Keratinocyte (primary cell): ENCODE measurements at regions not wholly inside any gene's neighbourhood (a gene's known extent, or its start where the extent isn't known, plus 50 kb on each side); places are given as distances from the start of the nearest gene placed in this dataset.

Source experiments
- DNase-seq: peaks from one replicate; pipeline ENCODE4 v3.0.0-alpha.2; 2011; ENCODE audit warnings: low read depth, missing footprints, low spot score
- FAIRE-seq: peaks from 2 replicates; lab custom pipeline; 2011; peaks lifted over from hg19 to GRCh38; lab: Jason Lieb, UNC
- H2AFZ ChIP-seq: 2 replicates; pipeline ENCODE4 v1.6.0; 2012; ENCODE audit warnings: low read length, control low read depth, inconsistent platforms; ENCODE audit not compliant: control insufficient read depth
- H3K27ac ChIP-seq: 2 replicates; pipeline ENCODE4 v1.5.1; 2011; ENCODE audit warnings: low read length; ENCODE audit not compliant: control insufficient read depth, insufficient read depth
- H3K27me3 ChIP-seq: 3 replicates; pipeline ENCODE4 v1.6.0; 2011; ENCODE audit warnings: low read length; ENCODE audit not compliant: control insufficient read depth, insufficient read depth; ENCODE audit errors: extremely low read depth
- H3K36me3 ChIP-seq, 2 experiments: 2 replicates in 1 of 2; 3 replicates in 1 of 2; pipeline ENCODE4 v1.5.1; 2011; ENCODE audit warnings: low read length in 2 of 2, mild to moderate bottlenecking in 1 of 2; ENCODE audit not compliant: control insufficient read depth in 2 of 2, insufficient read depth in 2 of 2; ENCODE audit errors: extremely low read depth in 1 of 2
- H3K4me1 ChIP-seq: 3 replicates; pipeline ENCODE4 v1.5.1; 2011; ENCODE audit warnings: low read length; ENCODE audit not compliant: control insufficient read depth, insufficient read depth; ENCODE audit errors: extremely low read depth
- H3K4me2 ChIP-seq: 3 replicates; pipeline ENCODE4 v1.6.0; 2011; ENCODE audit warnings: low read depth, low read length; ENCODE audit not compliant: control insufficient read depth, insufficient read depth; ENCODE audit errors: extremely low read depth
- H3K4me3 ChIP-seq, 3 experiments: fragments of 200-600 bp in 1 of 3; sonication (generic) in 1 of 3; 2 replicates in 2 of 3; 3 replicates in 1 of 3; pipeline ENCODE4 v1.5.1; 2011 to 2016; ENCODE audit warnings: low read length in 3 of 3, mild to moderate bottlenecking in 3 of 3, control low read depth in 2 of 3, inconsistent platforms in 1 of 3, low read depth in 1 of 3, mixed read lengths in 1 of 3, mixed run types in 1 of 3, moderate library complexity in 1 of 3; ENCODE audit not compliant: control insufficient read depth in 2 of 3, insufficient read depth in 2 of 3; ENCODE audit errors: extremely low read depth in 1 of 3
- H3K79me2 ChIP-seq: 2 replicates; pipeline ENCODE4 v1.6.0; 2012; ENCODE audit warnings: low read length; ENCODE audit not compliant: control insufficient read depth, insufficient read depth
- H3K9ac ChIP-seq: 3 replicates; pipeline ENCODE4 v1.6.0; 2011; ENCODE audit warnings: low read length; ENCODE audit not compliant: control insufficient read depth, insufficient read depth; ENCODE audit errors: extremely low read depth
- H3K9me1 ChIP-seq: 3 replicates; pipeline ENCODE4 v1.6.0; 2011; ENCODE audit warnings: low read length; ENCODE audit not compliant: control insufficient read depth, insufficient read depth; ENCODE audit errors: extremely low read depth
- H3K9me3 ChIP-seq: 2 replicates; pipeline ENCODE4 v1.5.1; 2012; ENCODE audit warnings: low read depth, low read length; ENCODE audit not compliant: control insufficient read depth
- H4K20me1 ChIP-seq: 3 replicates; pipeline ENCODE4 v1.6.0; 2011; ENCODE audit warnings: low read length; ENCODE audit not compliant: control insufficient read depth, insufficient read depth; ENCODE audit errors: extremely low read depth
- CTCF ChIP-seq, 3 experiments: IDR thresholded peaks in 1 of 3; conservative IDR thresholded peaks in 1 of 3; optimal IDR thresholded peaks in 1 of 3; 2 replicates in 2 of 3; 3 replicates in 1 of 3; pipeline versions ENCODE3 to v1.5.1; 2011; ENCODE audit warnings: low read length in 3 of 3, mild to moderate bottlenecking in 3 of 3, moderate library complexity in 2 of 3, control low read depth in 1 of 3, inconsistent platforms in 1 of 3; ENCODE audit not compliant: insufficient read depth in 2 of 3; ENCODE audit errors: extremely low read depth in 1 of 3
- EZH2 ChIP-seq: IDR thresholded peaks from one replicate; pipeline ENCODE4 v1.6.1; 2012; ENCODE audit warnings: inconsistent platforms, mild to moderate bottlenecking, low read length, moderate library complexity
- dilution Hi-C: fragments of 300-500 bp; cut with MboI; formaldehyde crosslinking; loops from one replicate; pipeline ENCODE4 v1.7.0; 2020; ENCODE audit warnings: low sequenced_read_pairs; ENCODE audit not compliant: extremely low pct_ligation_motif_present

GRCh38 chr12:94736004-94736403 is 85.6 kb upstream of the TMCC3 start:
- no peaks in the 10 kb centered on the region for H3K9me3 ChIP-seq
- H4K20me1 ChIP-seq: no peaks in the 10 kb centered on the region
- FAIRE-seq (no peak), DNase-seq (no peak)
- H3K9ac ChIP-seq: no peak overlapping the region
- no peak overlapping the region for H3K27ac ChIP-seq
- no peak overlapping the region for H2AFZ ChIP-seq
- H3K9me1 ChIP-seq: no peaks in the 10 kb centered on the region
- TF ChIP-seq CTCF (optimal IDR thresholded peaks at IDR 0.05 in 1 of 3, IDR thresholded peaks at IDR 0.05 in 1 of 3, conservative IDR thresholded peaks at IDR 0.05 in 1 of 3; ENCODE audit: extremely low read depth in 1 of 3, insufficient read depth in 2 of 3, low read length in 3 of 3): no peak
- no peak for TF ChIP-seq EZH2
- no peaks in the 10 kb centered on the region for H3K4me1 ChIP-seq
- no peaks in the 10 kb centered on the region for H3K79me2 ChIP-seq
- no peak overlapping the region for H3K4me3 ChIP-seq
- H3K36me3 ChIP-seq: no peaks in the 10 kb centered on the region
- dilution Hi-C loops: no loop called here
- no peak overlapping the region for H3K4me2 ChIP-seq
- peaks cover 1% of the 10 kb centered on the region for H3K27me3 ChIP-seq

- no peaks in the 10 kb centered on the region for H4K20me1 ChIP-seq
- dilution Hi-C loops: no loop called here
Measured at GRCh38 chr12:94733727-94734126, 83.4 kb upstream of the TMCC3 start.

More at GRCh38 chr12:94733727-94734126, 83.4 kb upstream of the TMCC3 start:
- H3K4me3 ChIP-seq: no peak overlapping the region
- H3K4me2 ChIP-seq: no peak overlapping the region
- FAIRE-seq (no peak), DNase-seq (no peak)
- no peaks in the 10 kb centered on the region for H3K27me3 ChIP-seq
- no peaks in the 10 kb centered on the region for H3K4me1 ChIP-seq
- H3K9me1 ChIP-seq: no peaks in the 10 kb centered on the region
- no peak overlapping the region for H2AFZ ChIP-seq
- H3K9ac ChIP-seq: no peak overlapping the region
- H3K9me3 ChIP-seq: no peaks in the 10 kb centered on the region
- H3K36me3 ChIP-seq: no peaks in the 10 kb centered on the region
- H3K27ac ChIP-seq: no peak overlapping the region
- no peaks in the 10 kb centered on the region for H3K79me2 ChIP-seq
- TF ChIP-seq EZH2 (no peak), CTCF (optimal IDR thresholded peaks at IDR 0.05 in 1 of 3, IDR thresholded peaks at IDR 0.05 in 1 of 3, conservative IDR thresholded peaks at IDR 0.05 in 1 of 3; ENCODE audit: extremely low read depth in 1 of 3, insufficient read depth in 2 of 3, low read length in 3 of 3) (no peak)
